ENCODE measurements at regions not wholly inside any gene's neighbourhood (a gene's known extent, or its start where the extent isn't known, plus 50 kb on each side); places are given as distances from the start of the nearest gene placed in this dataset.

- no peak for DNase-seq
Observed at GRCh38 chr1:5590717-5591116, 401.5 kb downstream of the NPHP4 start.

DNA sequence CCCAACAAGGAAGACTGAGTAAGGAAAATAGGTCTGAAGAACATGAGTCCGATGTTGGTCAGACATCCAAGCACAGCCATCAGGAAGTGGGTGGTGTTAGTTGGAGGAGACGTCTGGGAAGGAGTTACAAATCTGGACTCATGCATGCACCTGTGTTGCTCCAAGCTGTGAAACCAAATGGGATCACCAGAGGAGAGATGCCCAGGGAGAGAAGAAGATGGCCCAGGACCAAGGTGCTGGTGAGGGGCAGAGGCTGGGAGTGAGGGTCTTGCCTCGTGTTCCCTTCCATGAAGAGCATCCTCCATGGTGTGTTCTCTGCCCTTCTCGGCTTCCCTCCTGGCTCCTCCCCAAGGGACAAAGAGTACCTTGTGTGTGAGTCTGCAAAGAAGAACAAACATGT lies 405.6 kb downstream of the NPHP4 start:
- DNase-seq = no peak

GRCh38 chr1:5585256-5585655 lies 407.0 kb downstream of the NPHP4 start:
- no peak for DNase-seq

GRCh38 chr1:5580926-5581325 lies 411.3 kb downstream of the NPHP4 start:
- no peak for DNase-seq

DNA sequence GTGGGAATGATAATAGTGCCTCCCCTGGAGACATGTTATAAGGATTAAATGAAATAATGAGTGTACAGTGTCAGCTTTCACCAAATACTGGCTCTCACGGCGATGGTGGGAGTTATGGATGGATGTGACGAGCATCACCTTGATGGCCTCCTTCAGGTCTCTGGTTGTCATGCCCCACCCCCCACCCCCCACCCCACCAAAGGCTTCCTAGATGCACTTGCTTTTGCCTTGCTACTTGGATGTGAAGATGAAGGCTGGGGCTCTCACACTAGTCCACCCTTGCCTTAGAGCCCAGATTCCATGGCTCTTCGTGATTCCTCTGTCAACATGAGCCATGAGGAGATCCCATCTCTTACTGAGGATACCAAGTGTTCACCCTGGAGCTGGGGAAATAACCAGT lies 412.3 kb downstream of the NPHP4 start:
- no peak for DNase-seq

GRCh38 chr1:5578690-5579089 lies 413.5 kb downstream of the NPHP4 start:
- no peak for DNase-seq

- DNase-seq = no peak
Observed at GRCh38 chr1:5577255-5578040, 414.8 kb downstream of the NPHP4 start.

- DNase-seq = no peak
Observed at GRCh38 chr1:5576673-5577065, 415.6 kb downstream of the NPHP4 start.

DNA sequence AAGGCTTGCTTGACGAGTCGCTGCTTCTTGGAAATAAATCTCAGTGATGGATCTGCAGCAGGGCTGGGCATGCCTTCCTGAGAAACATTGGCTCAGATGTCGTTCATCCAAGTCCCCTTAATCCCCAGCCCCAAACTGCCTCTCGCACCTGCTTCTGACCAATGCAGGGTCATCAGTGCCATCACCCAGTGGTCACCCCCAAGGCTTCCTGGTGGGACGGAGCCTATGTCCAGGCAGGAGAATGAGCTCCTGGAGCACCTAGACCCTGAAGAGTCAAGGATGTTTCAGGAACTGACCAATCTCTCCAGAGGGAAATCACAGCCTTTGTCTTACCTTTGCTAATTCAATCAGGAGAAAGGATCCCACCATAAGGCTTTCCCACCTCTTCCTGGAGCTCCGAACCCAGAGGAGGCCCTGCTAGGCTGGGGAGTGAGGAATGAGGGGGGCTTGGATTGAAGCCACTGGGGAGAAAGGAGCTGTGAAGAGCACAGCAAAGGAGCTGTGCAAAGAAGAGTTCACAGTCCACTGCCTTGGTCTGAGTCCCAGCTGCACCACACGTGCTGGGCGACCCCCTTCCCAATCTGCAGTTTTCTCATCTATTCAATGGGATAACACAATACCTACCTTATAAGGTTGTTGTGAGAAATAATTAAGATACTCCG lies 416.1 kb downstream of the NPHP4 start:
- no peak for DNase-seq

GRCh38 chr1:5575396-5575940 lies 416.8 kb downstream of the NPHP4 start:
- DNase-seq = no peak

DNA sequence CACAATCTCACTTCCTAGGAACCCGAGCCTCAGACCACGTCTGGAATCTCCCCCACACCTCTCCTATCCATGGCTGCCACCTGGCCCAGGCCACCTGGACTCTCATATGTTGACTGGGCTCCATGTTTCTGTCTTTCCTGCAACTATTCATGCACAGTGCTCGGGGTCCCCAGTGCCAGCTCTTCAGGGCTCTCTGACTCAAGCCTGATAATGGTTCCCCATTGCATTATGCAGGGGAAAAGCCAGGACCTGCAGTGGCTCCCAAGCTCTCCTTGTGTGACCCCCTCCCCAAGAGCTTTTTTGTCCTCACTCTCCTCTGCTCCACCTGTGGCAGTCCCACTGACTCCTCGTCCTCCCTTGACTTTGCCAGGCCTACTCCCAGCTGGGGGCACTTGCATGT lies 417.6 kb downstream of the NPHP4 start:
- DNase-seq = no peak

DNA sequence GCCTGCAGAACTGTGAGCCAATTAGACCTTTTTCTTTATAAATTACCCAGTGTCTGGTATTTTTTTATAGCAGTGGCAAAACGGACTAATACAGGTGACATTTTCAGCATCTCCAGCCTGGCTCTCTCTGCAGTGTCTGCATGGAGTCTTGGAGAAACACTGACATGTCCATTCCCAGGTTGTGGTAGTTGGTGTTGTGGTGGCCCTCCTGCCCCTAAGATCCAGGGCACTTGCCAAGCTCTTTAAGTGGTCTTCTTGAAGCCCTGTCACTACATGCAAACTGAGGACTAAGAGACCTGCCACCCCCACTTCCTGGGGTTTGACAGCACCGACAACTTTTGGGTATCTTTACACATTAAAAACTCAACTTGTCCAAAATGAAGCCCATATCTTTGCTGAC lies 419.4 kb downstream of the NPHP4 start:
- no peak for DNase-seq

DNA sequence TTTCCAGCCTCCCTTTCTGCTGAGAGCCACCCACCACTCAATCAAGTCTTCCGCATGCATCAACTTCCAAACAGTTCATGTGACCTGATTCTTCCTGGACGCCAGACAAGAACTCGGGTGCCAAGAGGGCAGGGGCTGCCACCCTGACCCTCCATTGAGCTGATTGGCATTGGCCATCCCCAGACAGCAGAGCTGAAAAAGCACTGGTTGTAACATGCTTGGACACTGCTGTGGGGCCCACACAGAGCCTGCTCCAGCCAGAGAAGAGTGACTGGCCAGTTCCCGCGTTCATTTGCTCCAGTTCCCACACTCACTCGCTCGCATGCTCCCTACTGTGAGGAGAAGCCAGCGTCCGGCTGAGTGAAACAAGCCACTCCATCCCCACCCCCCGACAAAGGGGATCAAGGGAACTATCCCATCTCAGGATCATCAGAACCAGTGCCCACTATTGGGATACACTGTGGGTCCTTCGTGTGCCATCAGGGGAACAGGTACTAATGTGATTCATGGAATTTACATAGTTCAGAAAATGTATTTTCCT lies 420.3 kb downstream of the NPHP4 start:
- DNase-seq = no peak

DNA sequence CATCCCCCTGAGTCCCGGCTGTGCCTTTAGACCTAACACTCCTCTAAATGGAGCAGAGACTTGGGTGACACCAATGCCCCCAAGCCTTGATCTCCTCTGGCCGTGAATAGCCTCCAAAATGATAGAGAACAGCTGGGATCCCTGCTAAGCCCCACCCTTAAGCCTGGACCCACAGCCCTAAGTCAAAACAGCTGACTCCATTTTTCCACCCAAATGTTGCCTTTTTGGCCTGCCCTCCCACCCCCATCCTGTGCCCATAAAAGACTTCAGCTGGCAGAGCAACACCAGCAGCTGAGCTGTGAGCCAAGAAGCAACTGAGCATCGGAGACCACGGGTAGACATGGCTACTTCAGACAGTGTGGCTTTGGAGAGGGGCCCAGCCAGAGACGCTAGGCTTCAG lies 420.8 kb downstream of the NPHP4 start:
- DNase-seq = no peak

GRCh38 chr1:5570931-5571330 lies 421.3 kb downstream of the NPHP4 start:
- no peak for DNase-seq

- DNase-seq = no peak
Observed at GRCh38 chr1:5568321-5568720, 423.9 kb downstream of the NPHP4 start.

DNA sequence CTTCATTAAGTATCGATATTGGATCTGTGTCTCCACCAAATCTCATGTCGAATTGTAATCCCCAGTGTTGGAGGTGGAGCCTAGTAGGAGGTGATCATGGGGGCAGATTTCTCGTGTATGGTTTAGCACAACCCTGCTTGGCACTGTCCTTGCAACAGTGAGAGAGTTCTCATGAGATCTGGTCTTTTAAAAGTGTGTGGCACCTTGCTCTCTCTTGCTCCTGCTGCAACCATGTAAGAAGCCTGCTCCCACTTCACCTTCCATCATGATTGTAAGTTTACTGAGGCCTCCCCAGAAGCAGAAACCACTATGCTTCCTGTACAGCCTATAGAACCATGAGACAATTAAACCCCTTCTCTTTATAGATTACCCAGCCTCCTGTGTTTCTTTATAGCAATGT lies 424.4 kb downstream of the NPHP4 start:
- no peak for DNase-seq

GRCh38 chr1:5566924-5567323 lies 425.3 kb downstream of the NPHP4 start:
- DNase-seq = no peak

- DNase-seq = no peak
Observed at GRCh38 chr1:5565281-5566125, 426.7 kb downstream of the NPHP4 start.

DNA sequence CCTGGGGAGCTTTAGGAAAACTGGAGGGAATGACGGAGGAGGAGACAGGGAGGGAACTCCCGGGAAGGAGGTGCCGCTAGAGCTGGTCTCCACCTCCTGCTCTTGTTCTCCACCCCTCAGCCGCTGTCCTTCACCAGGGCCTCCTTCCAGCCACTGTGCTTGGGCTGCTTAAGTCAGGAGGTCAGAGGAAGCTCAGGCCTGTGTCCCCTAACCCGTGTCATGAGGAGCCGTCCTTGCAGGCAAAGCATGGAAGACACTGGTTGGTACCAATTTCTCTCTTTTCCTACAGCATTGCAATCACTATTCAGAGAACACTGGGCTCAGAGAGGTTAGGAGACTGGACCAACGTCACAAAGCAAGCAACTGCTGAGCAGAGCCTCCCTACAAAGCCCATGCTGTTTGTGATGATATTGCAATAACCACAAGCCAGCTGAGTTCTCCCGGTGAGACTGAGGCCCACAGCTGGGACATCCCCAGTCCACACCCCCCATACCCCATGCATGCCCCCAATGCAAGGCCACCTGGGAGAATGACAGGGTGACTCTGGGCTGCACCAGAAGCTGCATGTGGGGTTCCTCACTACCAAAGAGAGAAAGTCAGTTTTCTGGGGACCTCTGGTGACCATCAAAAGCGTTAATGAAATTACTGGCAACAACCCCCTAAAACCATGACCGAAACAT lies 427.5 kb downstream of the NPHP4 start:
- no peak for DNase-seq

DNA sequence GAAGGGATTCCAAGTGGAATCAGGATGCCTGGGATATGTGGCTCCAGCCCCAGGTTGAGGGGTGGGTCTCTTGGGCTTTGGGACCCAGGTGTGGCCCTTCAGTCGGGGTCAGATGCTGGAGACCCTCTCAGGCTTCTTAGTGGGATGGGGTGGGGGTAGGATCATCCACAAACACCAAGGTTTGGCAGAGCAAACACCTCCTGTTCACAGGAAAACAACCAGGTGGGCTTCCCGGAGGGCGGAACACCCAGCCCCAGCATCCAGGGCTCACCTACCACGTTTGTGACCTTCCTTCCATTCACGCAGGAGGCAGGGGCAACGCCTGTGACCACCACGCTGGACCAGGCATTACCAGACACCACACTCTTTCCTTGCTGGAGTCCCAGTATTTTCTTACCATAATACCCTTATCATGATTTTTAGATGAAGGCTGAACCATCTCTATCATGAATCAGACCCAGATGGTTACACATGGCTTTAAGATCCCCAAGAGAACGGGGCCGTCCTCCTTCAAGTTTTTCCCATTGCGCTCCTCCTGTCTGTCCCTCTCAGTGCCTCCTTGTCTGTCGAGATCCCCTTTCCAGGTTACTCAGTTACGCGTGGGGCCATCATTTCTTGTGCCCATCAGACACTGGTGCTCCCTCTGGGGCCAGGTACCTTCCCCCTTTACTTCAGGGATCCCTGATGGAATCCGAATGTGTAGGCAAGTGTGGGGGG lies 428.2 kb downstream of the NPHP4 start:
- no peak for DNase-seq

GRCh38 chr1:5562769-5563168 lies 429.5 kb downstream of the NPHP4 start:
- no peak for DNase-seq
